ENCODE measurements at regions not wholly inside any gene's neighbourhood (a gene's known extent, or its start where the extent isn't known, plus 50 kb on each side); places are given as distances from the start of the nearest gene placed in this dataset.

DNA sequence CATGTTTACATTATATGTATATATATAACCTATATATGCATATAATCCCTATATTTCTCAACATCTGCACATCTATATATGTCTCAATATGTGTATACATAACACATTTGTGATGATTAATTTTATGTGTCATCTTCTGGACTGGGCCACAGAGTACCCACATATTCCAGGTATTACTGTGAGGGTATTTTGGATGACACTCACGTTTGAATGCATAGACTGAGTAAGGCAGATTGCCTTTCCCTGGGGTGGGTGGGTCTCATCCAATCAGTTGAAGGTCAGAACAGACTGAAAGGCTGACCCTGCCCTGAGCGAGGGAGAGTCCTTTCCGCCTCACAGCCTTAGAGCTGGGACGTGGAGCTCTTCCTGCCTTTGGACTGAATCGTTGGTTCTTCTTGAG lies 295.2 kb upstream of the PFKP start:
- TF ChIP-seq ZNF274 (IDR thresholded peaks at IDR 0.05; ENCODE audit: low read depth, low read length) (no peak), YY1 (IDR thresholded peaks at IDR 0.05; ENCODE audit: insufficient read depth, insufficient read length) (no peak), SUZ12 (IDR thresholded peaks at IDR 0.05; ENCODE audit: extremely low read depth, insufficient read depth, insufficient read length) (no peak)

All from NT2/D1 (cell line).